OCI-LY1 (cell line): ENCODE measurements at regions not wholly inside any gene's neighbourhood (a gene's known extent, or its start where the extent isn't known, plus 50 kb on each side); places are given as distances from the start of the nearest gene placed in this dataset.

Experiments
- H2AFZ ChIP-seq: fragments of 200-600 bp; sonication (generic), shearing (Covaris generic); 2 replicates; pipeline ENCODE4 v1.6.0; 2014; ENCODE audit warnings: antibody characterized with exemption, mild to moderate bottlenecking, low read length
- H3F3A ChIP-seq: fragments of 200-600 bp; sonication (generic), shearing (Covaris generic); 2 replicates; pipeline ENCODE4 v1.6.0; 2014; ENCODE audit warnings: mild to moderate bottlenecking, antibody characterized with exemption, low read length, moderate library complexity; ENCODE audit not compliant: insufficient read depth
- H3K27ac ChIP-seq: fragments of 200-600 bp; sonication (generic); 2 replicates; pipeline ENCODE4 v1.5.1; 2014; ENCODE audit warnings: low read length, mixed run types, mild to moderate bottlenecking, low read depth; ENCODE audit not compliant: poor library complexity, severe bottlenecking
- H3K27me3 ChIP-seq: fragments of 200-600 bp; sonication (generic); 2 replicates; pipeline ENCODE4 v1.6.0; 2014; ENCODE audit warnings: antibody characterized with exemption, mild to moderate bottlenecking, low read length, moderate library complexity; ENCODE audit not compliant: insufficient read depth
- H3K36me3 ChIP-seq: fragments of 200-600 bp; sonication (generic); 2 replicates; pipeline ENCODE4 v1.6.1; 2014; ENCODE audit warnings: mild to moderate bottlenecking, antibody characterized with exemption, low read length, moderate library complexity, mixed read lengths; ENCODE audit not compliant: insufficient read depth
- H3K4me1 ChIP-seq: fragments of 200-600 bp; sonication (generic); 2 replicates; pipeline ENCODE4 v1.5.1; 2014; ENCODE audit warnings: mild to moderate bottlenecking, low read length, moderate library complexity; ENCODE audit not compliant: insufficient read depth, severe bottlenecking
- H3K4me2 ChIP-seq: fragments of 200-600 bp; sonication (generic), shearing (Covaris generic); 2 replicates; pipeline ENCODE4 v1.6.1; 2014; ENCODE audit warnings: low read length
- H3K4me3 ChIP-seq: fragments of 200-600 bp; sonication (generic); 2 replicates; pipeline ENCODE4 v1.5.1; 2014; ENCODE audit warnings: low read length, low read depth, mild to moderate bottlenecking, mixed read lengths; ENCODE audit not compliant: poor library complexity, severe bottlenecking
- H3K79me2 ChIP-seq: fragments of 200-600 bp; shearing (Covaris generic); 2 replicates; pipeline ENCODE4 v1.6.1; 2016; ENCODE audit warnings: mixed run types, low read length, mixed read lengths; ENCODE audit not compliant: insufficient read depth
- H3K9ac ChIP-seq: fragments of 200-600 bp; sonication (generic), shearing (Covaris generic); 2 replicates; pipeline ENCODE4 v1.6.1; 2014; ENCODE audit warnings: mild to moderate bottlenecking, low read length, mixed read lengths
- H3K9me2 ChIP-seq: fragments of 200-600 bp; sonication (generic), shearing (Covaris generic); 2 replicates; pipeline ENCODE4 v1.6.1; 2014; ENCODE audit warnings: low read depth, mild to moderate bottlenecking, low read length, mixed read lengths
- H3K9me3 ChIP-seq: fragments of 200-600 bp; shearing (Covaris generic); 2 replicates; pipeline ENCODE4 v1.6.1; 2014; ENCODE audit warnings: low read length, mixed read lengths
- H4K20me1 ChIP-seq: fragments of 200-600 bp; sonication (generic), shearing (Covaris generic); 2 replicates; pipeline ENCODE4 v1.6.0; 2016; ENCODE audit warnings: mild to moderate bottlenecking, low read length; ENCODE audit not compliant: insufficient read depth
- EZH2 ChIP-seq: fragments of 200-600 bp; sonication (generic), shearing (Covaris generic); IDR thresholded peaks from 2 replicates; pipeline ENCODE4 v1.8.0; 2017; ENCODE audit warnings: borderline replicate concordance, mixed run types, mild to moderate bottlenecking, antibody characterized with exemption, low read length, moderate library complexity, mixed read lengths
- TF ChIP-seq, protein P1 (sequence below): fragments of 200-600 bp; sonication (generic), shearing (Covaris generic); IDR thresholded peaks from 2 replicates; pipeline ENCODE4 v1.5.1; 2017; ENCODE audit warnings: mild to moderate bottlenecking, antibody characterized with exemption, low read length, moderate library complexity, mixed read lengths

DNA sequence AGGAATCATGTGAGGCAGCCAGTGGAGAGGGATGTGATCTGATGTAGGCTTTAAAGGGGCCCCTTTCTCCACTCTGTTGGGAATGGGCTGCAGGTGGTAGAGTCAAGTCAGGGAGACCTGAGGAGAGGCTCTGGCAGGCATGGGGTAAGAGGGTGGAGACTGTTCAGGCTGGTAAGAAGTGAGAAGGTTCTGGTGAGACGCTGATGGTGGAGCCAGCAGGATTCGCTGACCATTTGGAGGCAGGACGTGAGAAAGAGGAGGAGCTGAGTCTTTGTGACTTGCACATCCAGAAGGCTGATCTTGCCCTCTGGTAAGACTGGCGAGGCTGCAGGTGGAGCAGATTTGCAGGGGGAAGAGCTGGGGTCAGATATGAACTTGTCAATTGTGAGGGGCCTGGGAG lies 248.0 kb downstream of the NSG2 start:
- no peak overlapping the region for H3K4me2 ChIP-seq
- no peaks in the 10 kb centered on the region for H3K36me3 ChIP-seq
- H3F3A ChIP-seq: no peaks in the 10 kb centered on the region
- no peaks in the 10 kb centered on the region for H4K20me1 ChIP-seq
- H2AFZ ChIP-seq: no peak overlapping the region
- H3K27me3 ChIP-seq: no peaks in the 10 kb centered on the region
- H3K9me3 ChIP-seq: no peaks in the 10 kb centered on the region
- no peak overlapping the region for H3K9ac ChIP-seq
- no peaks in the 10 kb centered on the region for H3K9me2 ChIP-seq
- H3K4me3 ChIP-seq: no peak overlapping the region
- H3K4me1 ChIP-seq: no peaks in the 10 kb centered on the region
- H3K79me2 ChIP-seq: no peaks in the 10 kb centered on the region
- TF ChIP-seq, protein P1, sequence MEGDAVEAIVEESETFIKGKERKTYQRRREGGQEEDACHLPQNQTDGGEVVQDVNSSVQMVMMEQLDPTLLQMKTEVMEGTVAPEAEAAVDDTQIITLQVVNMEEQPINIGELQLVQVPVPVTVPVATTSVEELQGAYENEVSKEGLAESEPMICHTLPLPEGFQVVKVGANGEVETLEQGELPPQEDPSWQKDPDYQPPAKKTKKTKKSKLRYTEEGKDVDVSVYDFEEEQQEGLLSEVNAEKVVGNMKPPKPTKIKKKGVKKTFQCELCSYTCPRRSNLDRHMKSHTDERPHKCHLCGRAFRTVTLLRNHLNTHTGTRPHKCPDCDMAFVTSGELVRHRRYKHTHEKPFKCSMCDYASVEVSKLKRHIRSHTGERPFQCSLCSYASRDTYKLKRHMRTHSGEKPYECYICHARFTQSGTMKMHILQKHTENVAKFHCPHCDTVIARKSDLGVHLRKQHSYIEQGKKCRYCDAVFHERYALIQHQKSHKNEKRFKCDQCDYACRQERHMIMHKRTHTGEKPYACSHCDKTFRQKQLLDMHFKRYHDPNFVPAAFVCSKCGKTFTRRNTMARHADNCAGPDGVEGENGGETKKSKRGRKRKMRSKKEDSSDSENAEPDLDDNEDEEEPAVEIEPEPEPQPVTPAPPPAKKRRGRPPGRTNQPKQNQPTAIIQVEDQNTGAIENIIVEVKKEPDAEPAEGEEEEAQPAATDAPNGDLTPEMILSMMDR: no peak
- TF ChIP-seq EZH2: no peak
- H3K27ac ChIP-seq: no peak overlapping the region

DNA sequence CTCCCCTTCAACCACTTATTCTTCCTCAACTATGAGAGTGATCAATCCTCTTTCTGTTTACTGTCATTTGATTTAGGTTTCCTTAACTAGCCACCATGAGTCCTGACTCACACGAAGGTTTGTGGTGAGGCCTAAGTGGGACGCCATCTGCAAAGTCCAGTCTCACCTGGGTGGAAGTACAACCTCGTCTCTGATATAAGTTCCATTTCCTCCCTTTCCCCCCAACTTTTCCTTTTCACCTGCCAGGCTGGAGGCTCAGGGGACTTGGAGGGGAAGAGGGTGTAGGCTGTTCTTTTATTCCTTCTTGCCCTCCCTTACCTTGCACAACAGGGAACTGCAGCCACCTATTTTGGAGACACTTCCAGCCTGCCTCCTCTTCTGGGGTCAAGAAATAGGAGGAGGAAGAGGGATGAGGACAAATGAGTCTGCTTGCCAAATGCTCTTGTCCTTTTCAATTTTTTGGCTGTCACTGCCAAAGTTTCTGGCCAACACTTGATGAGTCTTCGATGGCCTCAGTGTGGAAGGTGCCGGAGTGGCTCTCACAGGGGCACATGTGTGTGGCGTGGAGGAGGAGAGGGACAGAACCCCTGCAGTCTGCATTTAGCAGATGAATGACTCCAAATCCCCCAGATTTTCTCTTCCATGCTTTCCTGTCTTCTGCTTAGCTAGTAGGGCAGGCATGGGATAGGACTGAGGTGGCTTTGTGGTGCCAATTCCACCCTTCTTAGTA lies 249.6 kb downstream of the NSG2 start:
- no peaks in the 10 kb centered on the region for H3K4me1 ChIP-seq
- H3K4me2 ChIP-seq: no peak overlapping the region
- no peaks in the 10 kb centered on the region for H3K9me3 ChIP-seq
- no peaks in the 10 kb centered on the region for H3K36me3 ChIP-seq
- H3K79me2 ChIP-seq: no peaks in the 10 kb centered on the region
- TF ChIP-seq, protein P1: no peak
- TF ChIP-seq EZH2: no peak
- no peaks in the 10 kb centered on the region for H3K27me3 ChIP-seq
- no peak overlapping the region for H2AFZ ChIP-seq
- no peak overlapping the region for H3K4me3 ChIP-seq
- no peaks in the 10 kb centered on the region for H4K20me1 ChIP-seq
- no peak overlapping the region for H3K27ac ChIP-seq
- no peaks in the 10 kb centered on the region for H3K9me2 ChIP-seq
- H3F3A ChIP-seq: no peaks in the 10 kb centered on the region
- no peak overlapping the region for H3K9ac ChIP-seq

DNA sequence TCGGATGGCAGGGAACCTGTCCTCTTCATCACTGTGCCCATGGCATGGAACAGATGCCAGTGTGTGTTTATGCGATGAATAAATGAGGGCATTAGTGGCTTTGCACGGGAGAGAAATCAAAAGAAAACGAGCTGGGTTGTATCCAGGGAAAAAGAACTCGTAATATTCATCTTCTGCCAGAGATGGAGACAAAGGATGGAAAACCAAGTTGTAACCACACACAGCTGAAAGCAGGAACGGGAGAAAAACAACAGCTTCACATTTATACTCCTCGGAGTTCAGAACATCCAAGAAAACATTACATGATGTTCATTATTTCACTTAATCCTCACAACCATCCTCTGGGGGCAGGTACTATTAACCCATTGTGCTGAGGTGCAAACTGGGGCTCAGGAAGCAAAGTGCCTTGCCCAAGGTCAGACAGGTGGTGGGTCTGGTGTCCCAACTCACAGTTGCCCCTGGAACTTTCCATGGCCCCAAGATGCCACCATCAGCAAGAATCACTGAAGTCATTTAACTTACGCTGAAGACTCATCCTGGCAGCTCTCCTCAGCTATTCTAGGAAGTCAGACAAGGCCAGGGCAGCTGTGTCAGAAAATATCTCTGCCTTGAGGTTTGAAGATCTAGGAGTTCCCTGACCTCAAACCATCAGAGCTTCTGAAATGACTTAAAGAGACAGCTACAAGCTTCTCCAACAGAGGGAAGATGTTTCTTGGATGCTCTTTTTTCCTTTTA lies 250.4 kb downstream of the NSG2 start:
- no peaks in the 10 kb centered on the region for H3F3A ChIP-seq
- TF ChIP-seq EZH2: no peak
- TF ChIP-seq, protein P1: no peak
- no peak overlapping the region for H3K4me2 ChIP-seq
- H3K9me2 ChIP-seq: no peaks in the 10 kb centered on the region
- H3K4me1 ChIP-seq: no peaks in the 10 kb centered on the region
- no peak overlapping the region for H3K27ac ChIP-seq
- no peaks in the 10 kb centered on the region for H3K79me2 ChIP-seq
- no peaks in the 10 kb centered on the region for H3K36me3 ChIP-seq
- H3K27me3 ChIP-seq: 0 out of 2 replicates have a peak, but pooled peaks cover 2% of the 10 kb centered on the region
- H3K4me3 ChIP-seq: no peak overlapping the region
- no peaks in the 10 kb centered on the region for H3K9me3 ChIP-seq
- no peaks in the 10 kb centered on the region for H4K20me1 ChIP-seq
- H3K9ac ChIP-seq: no peak overlapping the region
- no peak overlapping the region for H2AFZ ChIP-seq
